Keratinocyte (primary cell): ENCODE measurements at regions not wholly inside any gene's neighbourhood (a gene's known extent, or its start where the extent isn't known, plus 50 kb on each side); places are given as distances from the start of the nearest gene placed in this dataset.

Experiments used
- EZH2 ChIP-seq: IDR thresholded peaks from one replicate; pipeline ENCODE4 v1.6.1; 2012; ENCODE audit warnings: inconsistent platforms, mild to moderate bottlenecking, low read length, moderate library complexity
- TF ChIP-seq, protein P1 (sequence below), 3 experiments: IDR thresholded peaks in 1 of 3; conservative IDR thresholded peaks in 1 of 3; optimal IDR thresholded peaks in 1 of 3; 2 replicates in 2 of 3; 3 replicates in 1 of 3; pipeline versions ENCODE3 to v1.5.1; 2011; ENCODE audit warnings: low read length in 3 of 3, mild to moderate bottlenecking in 3 of 3, moderate library complexity in 2 of 3, control low read depth in 1 of 3, inconsistent platforms in 1 of 3; ENCODE audit not compliant: insufficient read depth in 2 of 3; ENCODE audit errors: extremely low read depth in 1 of 3

DNA sequence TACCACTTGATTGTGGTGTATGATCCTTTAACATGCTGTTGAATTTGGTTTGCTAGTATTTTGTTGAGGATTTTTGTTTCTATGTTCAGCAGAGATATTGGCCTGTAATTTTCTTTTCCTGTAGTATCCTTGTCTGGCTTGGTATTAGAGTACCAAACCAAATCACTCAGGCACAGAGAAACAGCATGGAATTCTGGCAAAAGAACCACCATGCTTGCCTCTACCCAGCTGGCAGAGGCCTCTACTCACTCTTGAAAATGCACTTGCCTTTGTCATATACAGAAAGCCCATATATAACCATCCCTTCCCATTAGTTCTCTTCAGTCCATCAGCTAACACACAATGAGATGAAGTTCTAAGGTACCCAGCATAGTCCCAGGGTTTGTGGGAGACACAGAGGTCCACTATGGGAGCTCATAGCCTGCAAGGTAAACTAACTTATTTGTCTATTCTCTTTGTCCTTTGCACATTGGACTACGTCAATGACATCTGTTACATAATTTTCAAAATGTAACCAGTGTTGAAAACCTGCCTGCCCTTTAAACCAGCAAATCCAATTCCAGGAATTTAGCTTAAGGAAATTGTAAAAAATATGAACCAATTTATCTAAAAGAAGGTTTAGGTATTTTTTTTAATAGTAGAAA is 82.1 kb upstream of the POMGNT2 start:
- TF ChIP-seq, protein P1, sequence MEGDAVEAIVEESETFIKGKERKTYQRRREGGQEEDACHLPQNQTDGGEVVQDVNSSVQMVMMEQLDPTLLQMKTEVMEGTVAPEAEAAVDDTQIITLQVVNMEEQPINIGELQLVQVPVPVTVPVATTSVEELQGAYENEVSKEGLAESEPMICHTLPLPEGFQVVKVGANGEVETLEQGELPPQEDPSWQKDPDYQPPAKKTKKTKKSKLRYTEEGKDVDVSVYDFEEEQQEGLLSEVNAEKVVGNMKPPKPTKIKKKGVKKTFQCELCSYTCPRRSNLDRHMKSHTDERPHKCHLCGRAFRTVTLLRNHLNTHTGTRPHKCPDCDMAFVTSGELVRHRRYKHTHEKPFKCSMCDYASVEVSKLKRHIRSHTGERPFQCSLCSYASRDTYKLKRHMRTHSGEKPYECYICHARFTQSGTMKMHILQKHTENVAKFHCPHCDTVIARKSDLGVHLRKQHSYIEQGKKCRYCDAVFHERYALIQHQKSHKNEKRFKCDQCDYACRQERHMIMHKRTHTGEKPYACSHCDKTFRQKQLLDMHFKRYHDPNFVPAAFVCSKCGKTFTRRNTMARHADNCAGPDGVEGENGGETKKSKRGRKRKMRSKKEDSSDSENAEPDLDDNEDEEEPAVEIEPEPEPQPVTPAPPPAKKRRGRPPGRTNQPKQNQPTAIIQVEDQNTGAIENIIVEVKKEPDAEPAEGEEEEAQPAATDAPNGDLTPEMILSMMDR (optimal IDR thresholded peaks at IDR 0.05 in 1 of 3, IDR thresholded peaks at IDR 0.05 in 1 of 3, conservative IDR thresholded peaks at IDR 0.05 in 1 of 3; ENCODE audit: extremely low read depth in 1 of 3, insufficient read depth in 2 of 3, low read length in 3 of 3): no peak
- TF ChIP-seq EZH2: no peak
